CD4-positive, alpha-beta T cell treated with Interleukin-17A for 1 hour (primary cell): ENCODE measurements at regions not wholly inside any gene's neighbourhood (a gene's known extent, or its start where the extent isn't known, plus 50 kb on each side); places are given as distances from the start of the nearest gene placed in this dataset.
"Not testable (repeated sequence)": the region's sequence is repeated elsewhere in the genome, so short reads cannot be mapped to it uniquely, and the experiment has no call there.

Experiments used
- DNase-seq: peaks from one replicate; pipeline ENCODE4 v3.0.0-alpha.2; 2020

- no peak for DNase-seq
These were observed 141.9 kb upstream of the EXOC2 start for GRCh38 chr6:834866-835265.

- DNase-seq = no peak
These were observed 141.3 kb upstream of the EXOC2 start for GRCh38 chr6:834190-834589.

GRCh38 chr6:832804-833203 lies 139.9 kb upstream of the EXOC2 start:
- DNase-seq = not testable (repeated sequence)

GRCh38 chr6:830667-831327 lies 137.9 kb upstream of the EXOC2 start:
- no peak for DNase-seq

GRCh38 chr6:829656-830055 lies 136.7 kb upstream of the EXOC2 start:
- no peak for DNase-seq

- no peak for DNase-seq
These were observed 134.5 kb upstream of the EXOC2 start for GRCh38 chr6:827431-827830.

GRCh38 chr6:819122-819521 lies 126.2 kb upstream of the EXOC2 start:
- DNase-seq = no peak

- no peak for DNase-seq
These were observed 125.3 kb upstream of the EXOC2 start for GRCh38 chr6:818196-818595.

- DNase-seq = no peak
These were observed 123.7 kb upstream of the EXOC2 start for GRCh38 chr6:816510-817084.

- DNase-seq = no peak
These were observed 122.4 kb upstream of the EXOC2 start for GRCh38 chr6:815348-815738.

- DNase-seq = no peak
These were observed 121.7 kb upstream of the EXOC2 start for GRCh38 chr6:814378-815347.

- no peak for DNase-seq
These were observed 118.9 kb upstream of the EXOC2 start for GRCh38 chr6:811831-812230.

- DNase-seq = no peak
These were observed 118.3 kb upstream of the EXOC2 start for GRCh38 chr6:811191-811590.

- DNase-seq = no peak
These were observed 111.8 kb upstream of the EXOC2 start for GRCh38 chr6:804771-805170.

- DNase-seq = no peak
These were observed 111.4 kb upstream of the EXOC2 start for GRCh38 chr6:804317-804716.

- DNase-seq = no peak
These were observed 110.4 kb upstream of the EXOC2 start for GRCh38 chr6:803191-803977.

- DNase-seq = no peak
These were observed 109.8 kb upstream of the EXOC2 start for GRCh38 chr6:802701-803100.

GRCh38 chr6:802223-802622 lies 109.3 kb upstream of the EXOC2 start:
- not testable (repeated sequence) for DNase-seq

- no peak for DNase-seq
These were observed 106.8 kb upstream of the EXOC2 start for GRCh38 chr6:799769-800168.

- peak; percentile 45 for DNase-seq
These were observed 104.6 kb upstream of the EXOC2 start for GRCh38 chr6:797479-798077.

- no peak for DNase-seq
These were observed 102.2 kb upstream of the EXOC2 start for GRCh38 chr6:795046-795685.

GRCh38 chr6:793261-793660 lies 100.3 kb upstream of the EXOC2 start:
- no peak for DNase-seq
